ENCODE measurements at regions not wholly inside any gene's neighbourhood (a gene's known extent, or its start where the extent isn't known, plus 50 kb on each side); places are given as distances from the start of the nearest gene placed in this dataset.
"Not testable (repeated sequence)": the region's sequence is repeated elsewhere in the genome, so short reads cannot be mapped to it uniquely, and the experiment has no call there.

DNA sequence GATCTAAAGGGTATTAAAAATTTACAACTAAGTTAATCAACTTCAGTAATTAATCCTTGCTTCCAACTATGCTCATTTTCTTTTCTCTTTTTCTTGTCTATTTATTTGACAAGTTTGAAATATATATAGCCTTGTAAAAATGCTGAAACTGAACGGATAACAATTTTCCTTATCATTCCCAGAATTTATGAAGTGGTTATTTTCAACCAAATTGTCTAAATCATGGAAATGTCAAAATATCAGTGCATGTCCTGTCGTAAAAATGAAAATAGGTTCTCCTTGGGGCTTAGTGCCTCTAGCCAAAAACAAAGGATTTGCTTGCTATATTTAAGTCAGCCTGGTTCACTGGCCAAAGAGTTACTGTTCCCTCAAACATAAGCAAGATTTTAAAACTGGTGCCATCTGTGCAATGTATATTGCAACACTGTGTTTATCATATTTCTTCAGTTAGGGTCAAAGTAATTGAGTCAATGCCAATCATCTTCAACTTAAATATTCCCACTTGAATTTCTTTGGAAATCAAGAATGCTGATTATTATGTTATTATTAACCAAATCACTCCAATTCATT lies 798.3 kb downstream of the MAT2B start:
- no peak for FAIRE-seq

DNA sequence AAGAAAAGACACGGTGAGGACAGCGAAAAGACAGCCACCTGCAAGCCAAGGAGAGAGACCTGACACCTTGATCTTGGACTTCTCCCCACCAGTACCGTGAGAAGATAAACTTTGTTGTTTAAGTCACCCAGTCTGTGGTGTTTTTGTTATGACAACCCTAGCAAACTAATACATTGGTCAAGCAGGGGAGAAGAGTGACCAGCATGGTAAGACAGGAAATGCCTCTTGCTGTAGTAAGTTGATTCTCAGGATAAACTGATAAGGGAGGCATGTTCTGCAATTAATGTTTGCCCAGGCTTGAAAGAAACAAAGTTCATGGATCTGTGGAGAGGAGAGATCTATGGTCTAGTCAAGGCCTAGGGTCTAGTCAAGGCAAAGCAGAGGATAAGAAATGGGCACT lies 801.2 kb downstream of the MAT2B start:
- FAIRE-seq: no peak

DNA sequence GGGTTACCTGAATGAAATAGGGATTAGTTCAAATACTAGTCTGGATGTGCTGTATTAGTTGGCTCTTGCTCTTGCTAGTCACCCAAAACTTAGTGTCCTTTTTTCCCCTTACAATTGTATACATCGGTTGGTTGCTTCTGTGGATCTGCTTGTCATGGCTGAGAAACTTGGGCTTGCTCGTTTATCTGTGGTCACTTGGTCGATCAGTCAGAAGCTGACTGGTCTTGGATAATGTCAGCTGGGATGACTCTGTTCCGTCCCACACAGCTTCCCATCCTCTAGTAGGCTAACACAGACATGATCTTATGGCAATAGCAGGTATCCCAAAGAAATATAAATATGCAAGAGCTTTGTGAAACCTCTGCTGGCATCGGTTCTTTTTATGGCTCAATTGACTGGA lies 807.4 kb downstream of the MAT2B start:
- no peak for FAIRE-seq

DNA sequence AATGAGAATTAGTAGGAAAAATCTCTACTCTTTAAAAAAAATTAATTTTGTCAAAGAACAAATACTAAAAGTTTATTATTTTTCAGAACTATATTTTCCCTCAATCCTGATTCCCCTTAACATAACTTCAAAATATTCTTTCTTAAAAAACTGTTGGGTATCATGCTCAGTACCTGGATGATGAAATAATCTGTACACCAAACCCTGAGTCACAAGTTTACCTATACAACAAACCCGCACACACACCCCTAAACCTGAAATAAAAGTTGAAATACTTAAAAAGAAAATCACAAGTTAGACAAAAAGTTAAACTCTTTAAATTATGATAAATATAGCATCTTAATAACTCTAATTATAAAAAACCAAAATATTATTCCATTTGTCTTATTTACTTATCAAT lies 812.3 kb downstream of the MAT2B start:
- FAIRE-seq: peak; percentile 71

DNA sequence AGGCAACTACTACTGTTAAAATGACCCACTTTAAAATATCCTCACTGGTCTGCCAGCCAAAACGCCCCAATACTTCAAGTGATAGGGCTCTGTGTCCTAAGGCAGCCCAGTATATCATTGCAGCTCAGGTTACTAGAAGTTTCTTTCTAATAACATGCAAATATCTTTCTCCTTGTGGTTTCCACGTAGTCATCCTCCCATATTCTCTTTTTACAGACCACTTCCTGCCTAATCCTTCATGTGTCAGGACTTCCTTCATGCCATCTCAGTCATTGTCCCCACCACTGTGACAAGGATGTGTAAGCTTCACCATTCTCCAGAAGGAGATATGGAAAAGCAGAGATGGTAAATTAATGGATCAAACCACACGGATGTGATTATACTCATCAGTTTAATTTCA lies 813.7 kb downstream of the MAT2B start:
- no peak for FAIRE-seq

DNA sequence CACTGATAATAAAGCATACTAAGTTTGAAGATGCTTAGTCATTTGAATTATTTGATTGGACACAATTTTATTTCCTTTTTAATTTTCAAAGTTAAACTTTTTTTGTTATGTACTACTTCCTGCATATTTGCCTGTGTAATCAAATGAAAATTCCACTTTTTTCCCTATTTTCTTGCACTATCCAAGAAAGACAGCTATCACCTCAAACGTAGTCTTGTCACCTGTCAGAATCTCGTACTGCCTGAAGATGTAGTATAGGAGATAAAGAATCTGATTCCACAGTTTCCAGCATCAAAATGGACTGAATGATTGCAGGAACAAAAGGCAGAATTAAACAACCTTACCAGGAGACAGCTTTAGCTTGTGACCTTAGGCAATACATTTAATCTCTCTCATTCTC lies 818.8 kb downstream of the MAT2B start:
- FAIRE-seq: no peak

DNA sequence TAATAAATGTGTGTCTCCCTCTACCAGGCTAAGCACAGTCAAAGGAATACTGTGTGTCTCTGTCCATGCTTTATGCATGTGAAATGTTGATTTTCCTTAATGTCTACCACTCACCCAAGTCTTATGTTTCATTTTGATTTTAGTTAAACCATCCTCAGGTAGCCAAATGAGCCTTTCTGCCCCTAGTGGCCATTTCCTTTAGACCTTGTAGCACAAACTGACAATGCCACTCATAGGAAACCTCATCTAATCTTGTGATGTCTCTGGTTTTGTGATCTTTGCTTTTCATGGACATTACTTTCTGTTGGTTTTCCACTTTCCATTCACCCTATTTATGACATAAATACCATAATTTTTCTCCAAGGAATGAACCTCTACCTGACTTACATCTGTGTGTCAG lies 820.8 kb downstream of the MAT2B start:
- FAIRE-seq: no peak

DNA sequence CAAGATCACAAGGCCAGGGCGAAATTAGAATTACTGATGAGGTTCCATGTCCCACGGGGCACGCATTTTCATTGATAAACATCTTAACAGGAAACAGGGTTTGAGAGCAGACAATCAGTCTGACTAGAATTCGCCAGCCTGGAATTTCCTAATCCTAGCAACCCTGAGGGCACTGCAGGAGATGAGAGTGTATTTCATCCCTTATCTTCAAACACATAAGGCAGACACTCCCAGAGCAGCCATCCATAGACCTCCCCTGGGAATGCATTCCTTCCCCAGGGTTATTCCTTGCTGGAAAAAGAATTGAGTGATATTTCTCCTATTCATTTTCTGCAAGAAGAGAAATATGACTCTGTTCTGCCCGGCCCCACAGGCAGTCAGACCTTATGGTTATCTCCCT lies 821.7 kb downstream of the MAT2B start:
- not testable (repeated sequence) for FAIRE-seq

DNA sequence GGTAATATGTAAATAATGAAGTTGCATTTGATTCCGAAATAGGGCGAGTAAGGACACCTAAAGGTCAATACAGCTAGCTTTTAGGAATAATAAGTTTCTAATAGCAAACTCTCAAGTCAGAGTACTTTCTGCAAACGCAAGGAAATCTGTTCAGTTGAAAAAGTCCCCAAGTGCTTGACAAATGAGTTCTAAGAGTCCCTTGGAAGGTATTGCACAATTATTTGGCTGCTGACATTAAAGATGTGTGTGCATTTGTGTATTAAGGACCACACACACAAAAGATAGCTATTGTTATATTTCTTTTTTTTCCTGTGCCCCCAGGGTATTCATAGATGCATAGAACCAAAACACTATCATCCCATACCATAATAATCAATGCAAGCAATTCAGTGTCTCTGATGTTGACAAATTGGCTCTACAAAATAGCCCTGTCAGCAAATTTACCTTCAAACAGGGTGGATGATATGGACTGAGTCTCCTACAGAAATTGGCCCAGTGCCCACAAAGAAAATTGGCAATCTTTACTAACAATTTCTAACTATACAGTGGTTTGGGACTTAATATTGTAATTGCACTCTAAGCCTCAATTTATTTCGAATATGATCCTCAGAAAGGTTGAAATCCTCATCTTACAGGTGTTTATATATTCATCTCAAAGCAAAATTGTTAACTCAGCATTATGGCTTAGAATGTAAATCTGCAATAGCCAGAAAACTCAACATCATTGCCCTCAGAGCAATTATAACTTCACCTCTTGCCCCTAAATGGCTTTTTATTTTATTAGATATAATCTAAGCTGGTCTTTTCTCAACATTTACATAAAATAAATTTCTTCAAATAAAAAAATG lies 827.2 kb downstream of the MAT2B start:
- no peak for FAIRE-seq

DNA sequence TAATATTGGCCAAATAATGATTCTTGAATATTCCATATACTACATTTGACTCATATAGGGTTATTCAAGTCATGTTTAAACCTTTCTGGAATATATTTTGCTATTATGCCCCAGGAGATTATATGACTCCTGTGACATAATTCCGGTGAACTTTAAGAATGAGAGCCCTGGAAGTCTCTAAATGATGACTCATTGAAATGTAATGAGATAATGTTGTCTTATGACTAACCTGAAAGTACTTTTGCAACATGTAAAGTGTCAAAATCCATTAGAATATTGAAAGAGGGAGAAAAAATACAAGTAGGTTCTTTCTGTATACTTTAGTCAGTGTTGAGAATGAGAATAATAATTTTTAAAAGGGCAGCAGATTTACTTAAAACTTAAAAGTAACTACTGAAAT lies 830.4 kb downstream of the MAT2B start:
- FAIRE-seq: no peak

DNA sequence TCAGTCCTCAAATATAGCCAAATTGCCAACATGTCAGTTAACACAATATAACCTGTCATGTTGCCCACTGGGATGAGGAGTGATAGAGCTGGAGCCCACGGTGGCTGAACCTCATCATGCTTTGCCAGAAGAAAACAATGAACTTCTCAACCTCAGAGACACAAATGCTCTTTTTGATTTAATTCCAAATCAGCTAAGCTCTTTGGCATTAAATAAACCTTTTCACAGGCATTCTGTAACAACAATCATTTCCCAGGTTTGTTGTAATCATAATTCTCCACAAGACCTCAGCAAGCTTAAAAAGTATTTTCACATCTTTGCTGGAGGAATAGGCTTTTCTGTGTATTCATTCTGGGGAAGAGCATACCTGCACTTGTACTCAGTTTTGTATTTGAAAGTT lies 830.9 kb downstream of the MAT2B start:
- FAIRE-seq: no peak

DNA sequence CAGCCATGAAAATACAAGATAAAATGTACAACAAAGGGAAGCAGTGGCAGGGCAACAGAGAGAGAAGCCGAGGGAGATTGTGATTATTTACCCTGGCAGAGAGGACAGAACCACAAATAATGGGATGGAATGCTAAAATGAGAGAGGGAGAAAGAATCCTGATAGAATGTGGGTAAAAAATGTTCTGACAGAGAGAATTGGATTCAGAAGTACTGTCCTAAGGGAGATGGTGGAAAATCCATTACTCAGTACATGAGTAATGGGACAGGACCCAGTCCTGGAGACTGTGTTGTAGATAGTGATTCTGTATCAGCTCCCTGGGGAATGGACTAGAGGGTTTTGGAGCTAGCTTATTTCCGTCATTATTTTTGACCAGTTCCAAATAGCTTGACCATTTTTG lies 831.5 kb downstream of the MAT2B start:
- FAIRE-seq: no peak

DNA sequence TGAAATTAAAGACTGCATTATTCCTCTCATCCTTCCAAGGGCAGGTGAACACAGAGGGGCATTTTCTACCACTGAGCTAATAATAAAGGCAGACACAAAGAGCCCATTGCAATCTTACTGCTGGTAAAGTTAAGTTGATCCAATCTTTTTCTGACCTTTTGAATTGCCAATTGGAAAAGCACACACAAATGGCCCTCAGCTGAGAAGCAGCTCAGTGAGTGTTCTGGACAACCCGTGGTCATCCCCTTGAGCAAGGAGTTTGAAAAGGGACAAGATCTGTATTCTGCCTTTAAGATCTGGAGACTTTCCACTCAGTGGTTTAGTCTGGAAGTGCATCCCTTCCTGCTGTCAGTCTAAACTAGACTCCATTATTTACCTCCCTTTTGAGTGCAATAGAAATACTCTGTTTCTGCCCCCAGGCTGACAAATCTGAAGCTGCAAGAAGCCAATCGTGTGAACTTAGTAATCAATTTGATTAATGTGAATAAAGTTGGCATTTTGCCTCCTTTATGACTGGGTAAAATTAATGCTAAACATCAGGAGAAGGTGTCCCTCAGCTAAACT lies 835.7 kb downstream of the MAT2B start:
- no peak for FAIRE-seq

DNA sequence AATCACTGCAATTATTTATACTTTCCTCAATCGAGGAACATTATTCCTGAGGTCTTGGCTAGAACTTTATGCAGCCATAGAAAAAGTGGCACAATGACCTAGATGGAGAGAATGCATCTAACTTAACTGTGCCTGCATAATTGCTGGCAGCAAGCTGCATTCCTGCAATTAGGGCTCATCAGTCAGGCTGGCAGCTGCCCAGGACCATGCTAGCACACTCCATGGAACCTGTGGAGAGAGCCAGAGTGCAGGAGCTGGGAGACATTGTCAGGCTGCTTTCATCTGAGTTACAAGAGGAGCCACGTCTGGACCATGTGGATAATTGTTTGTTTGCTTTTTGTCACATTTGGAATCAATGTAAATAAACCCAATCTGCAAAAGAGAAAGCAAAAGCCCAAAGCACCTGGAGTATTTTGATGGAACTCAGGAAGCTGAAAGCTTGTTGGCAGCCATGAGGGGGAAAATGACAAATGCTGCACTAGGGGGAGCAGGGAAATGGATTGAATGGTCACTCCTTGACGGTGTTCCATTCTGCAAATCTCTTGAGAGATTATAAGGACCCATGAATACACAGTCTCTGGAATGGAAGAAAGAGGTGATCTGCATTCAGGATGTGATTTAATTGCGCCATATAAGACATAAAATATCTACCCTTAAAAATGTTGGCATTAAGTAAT lies 839.9 kb downstream of the MAT2B start:
- FAIRE-seq: no peak

DNA sequence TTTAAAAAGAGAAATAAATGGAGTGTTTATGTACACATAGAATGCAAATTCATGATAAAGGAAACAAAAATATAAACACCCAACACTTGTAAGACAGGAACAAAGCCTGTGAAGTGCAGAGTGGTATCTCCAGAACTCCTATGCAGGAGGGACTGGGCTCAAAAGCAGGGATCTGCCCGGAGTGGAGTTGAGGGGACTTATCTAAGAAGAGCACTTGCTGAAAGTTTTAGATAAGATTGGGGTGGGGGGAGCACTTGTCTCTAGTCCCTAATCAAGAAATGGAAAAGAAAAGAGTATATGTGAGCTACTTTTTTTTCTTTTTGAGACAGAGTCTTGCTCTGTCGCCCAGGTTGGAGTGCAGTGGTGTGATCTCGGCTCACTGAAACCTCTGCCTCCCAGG lies 840.4 kb downstream of the MAT2B start:
- no peak for FAIRE-seq

DNA sequence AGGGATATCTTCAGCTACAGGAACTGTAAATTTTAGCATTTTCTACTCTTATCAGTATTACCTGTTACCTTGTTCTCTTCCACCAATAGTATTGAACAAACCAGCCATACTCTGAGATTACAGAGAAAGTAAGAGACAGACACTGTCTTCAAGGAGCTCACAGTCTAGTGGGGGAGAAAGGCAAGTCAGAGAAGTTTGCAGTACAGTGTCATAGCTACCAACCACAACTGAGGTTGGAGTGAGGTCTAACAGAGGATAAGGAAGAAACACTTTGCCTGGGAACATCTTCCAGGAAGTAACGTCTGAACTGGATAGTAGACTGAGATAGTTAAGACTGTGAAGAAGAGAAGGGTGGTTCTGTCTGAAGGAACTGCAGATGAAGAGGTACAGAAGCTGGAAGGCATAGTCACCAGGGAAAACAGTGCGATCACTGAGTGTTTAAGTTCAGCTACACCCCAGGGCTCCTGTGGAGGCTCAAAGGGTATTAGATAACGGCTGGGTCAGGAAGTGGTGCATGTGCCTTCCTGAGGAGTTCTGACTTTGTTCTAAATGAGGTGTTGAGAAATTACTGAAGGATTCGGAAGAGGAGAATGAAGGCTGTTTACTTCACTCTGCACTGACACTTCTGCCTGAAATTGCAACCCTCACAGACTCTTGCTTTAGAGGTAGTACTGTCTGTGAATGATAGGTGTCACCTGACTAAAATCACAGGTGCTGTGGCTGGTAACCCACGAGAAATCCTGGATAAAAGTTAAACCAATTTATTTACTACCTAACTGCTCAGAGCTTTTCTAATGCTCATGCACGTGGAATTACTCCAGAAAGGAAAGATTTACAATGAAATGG lies 841.6 kb downstream of the MAT2B start:
- FAIRE-seq: no peak

DNA sequence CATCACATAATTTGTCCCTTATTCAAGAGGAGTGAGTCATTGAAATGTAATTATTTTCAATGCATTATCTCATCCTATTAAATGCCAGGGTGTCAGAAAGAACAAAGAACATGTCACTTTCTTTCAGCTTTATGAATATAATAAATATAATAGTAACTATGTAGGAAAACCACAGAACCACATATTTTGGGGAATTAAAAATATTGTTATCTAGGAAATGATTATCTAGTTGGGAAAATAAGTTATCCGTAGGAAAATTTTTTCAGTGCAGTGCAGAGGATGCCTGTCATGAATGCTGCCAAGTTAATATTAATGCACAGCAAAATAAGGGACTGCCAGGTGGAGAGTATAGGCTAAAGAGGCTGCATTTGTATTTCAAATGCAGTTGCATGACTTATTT lies 844.8 kb downstream of the MAT2B start:
- no peak for FAIRE-seq

DNA sequence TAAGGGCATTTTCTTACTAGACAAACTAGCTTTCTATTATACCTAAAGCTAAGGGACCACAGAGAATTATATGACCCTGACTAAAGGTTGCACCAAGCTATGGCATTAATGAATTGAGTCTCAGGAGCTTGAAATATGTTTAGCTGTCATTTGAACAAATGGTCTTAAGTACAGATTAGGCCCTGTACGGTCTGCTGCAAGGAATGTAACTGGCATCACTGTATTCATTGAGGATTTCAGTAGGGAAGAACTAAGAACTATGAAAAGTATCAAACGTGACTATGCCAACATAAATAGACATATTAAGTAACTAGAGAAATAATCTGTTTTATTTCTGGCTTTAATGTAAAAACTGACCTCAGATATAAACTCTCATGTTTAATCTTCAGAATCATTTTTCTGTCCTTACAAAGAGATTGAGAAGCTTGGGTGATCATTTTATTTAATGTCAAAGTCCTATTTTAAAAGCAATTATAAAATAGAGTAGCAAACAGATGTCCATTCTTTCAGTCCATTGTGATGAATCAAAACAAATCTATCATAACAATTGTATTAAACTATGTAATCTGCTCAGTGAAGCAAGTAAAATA lies 845.9 kb downstream of the MAT2B start:
- no peak for FAIRE-seq

DNA sequence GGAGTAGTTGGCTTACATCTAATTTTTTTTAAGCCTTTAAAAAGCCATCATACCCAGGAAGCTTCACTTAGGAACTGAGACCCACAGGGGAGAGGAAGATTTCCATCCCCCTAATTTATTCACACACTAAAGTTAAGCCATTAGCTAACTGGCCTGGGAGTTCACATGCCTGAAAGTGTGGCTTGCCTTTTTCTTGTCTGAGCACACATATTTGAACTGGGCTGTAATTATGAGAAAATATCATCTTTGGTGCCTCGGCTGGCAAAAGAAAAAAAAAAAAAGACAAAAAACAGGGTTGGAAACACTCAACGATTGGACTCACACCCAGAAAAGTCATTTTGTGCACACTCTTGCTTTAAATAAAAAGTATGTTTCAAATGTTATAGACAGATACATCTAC lies 847.3 kb downstream of the MAT2B start:
- FAIRE-seq: no peak

DNA sequence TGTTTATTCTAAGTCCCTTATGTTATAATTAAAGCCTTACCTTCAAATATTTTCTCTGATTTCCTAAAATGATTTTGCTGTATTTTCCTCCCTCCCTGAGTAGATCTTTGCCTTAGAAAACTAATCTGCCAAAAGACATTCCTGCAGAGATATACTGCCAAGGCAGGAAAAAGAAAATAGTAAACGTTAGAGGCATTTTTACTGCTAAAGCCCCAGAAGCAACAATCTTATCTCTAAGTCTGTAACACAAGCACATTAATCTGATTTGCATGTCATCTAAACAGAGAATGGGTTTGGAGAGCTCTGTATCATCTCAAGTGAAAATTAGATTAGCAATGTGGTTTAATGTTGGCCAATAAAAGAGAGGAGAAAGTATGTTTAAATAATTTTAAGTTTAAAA lies 847.7 kb downstream of the MAT2B start:
- no peak for FAIRE-seq

DNA sequence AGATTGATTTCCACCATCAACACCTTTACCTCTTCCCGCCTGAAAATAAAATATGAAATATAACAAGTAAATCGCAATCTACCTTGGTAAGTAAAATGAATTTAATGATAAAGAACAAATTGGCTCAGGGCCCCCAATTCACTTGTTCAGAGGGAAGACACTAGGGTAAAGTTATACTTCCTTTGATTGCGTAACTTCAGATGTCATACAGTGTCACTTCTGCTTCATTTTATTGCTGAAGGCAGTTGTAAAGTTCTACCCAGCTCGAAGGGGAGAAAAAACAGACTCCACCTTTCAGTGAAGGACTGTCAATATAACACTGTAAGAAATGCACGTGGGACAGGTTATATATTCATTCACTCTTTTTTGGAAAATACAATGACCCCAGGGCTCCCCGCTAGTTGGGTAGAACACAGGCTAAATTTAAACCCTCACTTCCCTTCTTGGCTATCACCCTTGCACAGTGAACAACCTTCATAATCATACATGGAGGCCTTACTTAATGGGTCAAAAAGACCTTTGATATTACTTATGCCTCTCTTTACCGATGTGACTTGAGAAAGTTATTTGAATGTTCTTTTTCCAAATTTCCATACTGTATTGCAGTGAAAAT lies 848.8 kb downstream of the MAT2B start:
- no peak for FAIRE-seq

DNA sequence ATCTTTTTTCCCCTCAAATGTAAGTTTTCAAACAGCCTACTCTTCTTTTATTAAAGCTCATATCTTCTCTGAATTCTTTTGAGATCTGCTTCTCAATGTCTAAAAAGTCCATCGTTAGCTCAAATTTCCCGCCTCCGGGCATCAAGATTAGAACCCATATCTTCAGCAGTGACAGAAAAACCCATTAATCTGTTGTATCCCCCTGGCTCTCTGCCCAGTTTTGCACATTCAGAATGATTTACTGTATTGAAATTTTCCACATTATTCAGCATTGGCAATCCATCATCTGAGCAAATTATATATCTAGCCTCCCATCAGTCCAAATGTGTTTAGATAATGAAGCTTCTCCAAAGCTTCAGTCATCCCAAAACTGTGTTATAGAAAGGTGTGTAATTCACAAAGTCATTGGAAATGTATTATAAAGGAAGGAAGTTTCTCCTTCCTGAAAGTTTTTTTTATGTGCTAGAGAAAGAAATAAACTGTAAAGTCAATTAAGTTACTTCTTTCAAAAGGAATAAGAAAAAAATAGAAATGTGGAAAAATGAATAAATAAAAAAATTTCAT lies 849.9 kb downstream of the MAT2B start:
- no peak for FAIRE-seq
